ENCODE measurements at regions not wholly inside any gene's neighbourhood (a gene's known extent, or its start where the extent isn't known, plus 50 kb on each side); places are given as distances from the start of the nearest gene placed in this dataset.

DNA sequence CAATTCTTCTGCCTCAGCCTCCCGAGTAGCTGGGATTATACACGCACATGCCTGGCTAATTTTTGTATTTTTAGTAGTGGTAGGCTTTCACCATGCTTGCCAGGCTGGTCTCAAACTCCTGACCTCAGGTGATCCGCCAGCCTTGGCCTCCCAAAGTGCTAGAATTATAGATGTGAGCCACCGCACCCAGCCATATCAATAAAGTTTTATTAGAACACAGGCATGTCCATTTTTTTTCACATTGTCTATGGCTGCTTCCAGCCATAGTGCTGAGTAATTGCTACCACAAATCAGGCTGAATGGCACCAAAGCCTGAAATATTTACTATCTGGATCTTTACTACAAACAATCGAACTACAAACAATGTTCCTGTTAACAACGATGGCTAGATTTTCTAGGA is 114.4 kb upstream of the IRX6 start:
- no peak overlapping the region for H3K4me3 ChIP-seq (ENCODE audit: low read depth, low read length)
- no peak for DNase-seq (ENCODE audit: low read depth)
- TF ChIP-seq, protein P1, sequence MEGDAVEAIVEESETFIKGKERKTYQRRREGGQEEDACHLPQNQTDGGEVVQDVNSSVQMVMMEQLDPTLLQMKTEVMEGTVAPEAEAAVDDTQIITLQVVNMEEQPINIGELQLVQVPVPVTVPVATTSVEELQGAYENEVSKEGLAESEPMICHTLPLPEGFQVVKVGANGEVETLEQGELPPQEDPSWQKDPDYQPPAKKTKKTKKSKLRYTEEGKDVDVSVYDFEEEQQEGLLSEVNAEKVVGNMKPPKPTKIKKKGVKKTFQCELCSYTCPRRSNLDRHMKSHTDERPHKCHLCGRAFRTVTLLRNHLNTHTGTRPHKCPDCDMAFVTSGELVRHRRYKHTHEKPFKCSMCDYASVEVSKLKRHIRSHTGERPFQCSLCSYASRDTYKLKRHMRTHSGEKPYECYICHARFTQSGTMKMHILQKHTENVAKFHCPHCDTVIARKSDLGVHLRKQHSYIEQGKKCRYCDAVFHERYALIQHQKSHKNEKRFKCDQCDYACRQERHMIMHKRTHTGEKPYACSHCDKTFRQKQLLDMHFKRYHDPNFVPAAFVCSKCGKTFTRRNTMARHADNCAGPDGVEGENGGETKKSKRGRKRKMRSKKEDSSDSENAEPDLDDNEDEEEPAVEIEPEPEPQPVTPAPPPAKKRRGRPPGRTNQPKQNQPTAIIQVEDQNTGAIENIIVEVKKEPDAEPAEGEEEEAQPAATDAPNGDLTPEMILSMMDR (IDR thresholded peaks at IDR 0.05; ENCODE audit: insufficient read depth, low read depth, low read length) = no peak

- H3K4me3 ChIP-seq (ENCODE audit: low read depth, low read length) = no peak overlapping the region
- TF ChIP-seq, protein P1 (IDR thresholded peaks at IDR 0.05; ENCODE audit: insufficient read depth, low read depth, low read length) = no peak
- DNase-seq (ENCODE audit: low read depth) = no peak
Measured at GRCh38 chr16:55212791-55213190, 111.2 kb upstream of the IRX6 start.

DNA sequence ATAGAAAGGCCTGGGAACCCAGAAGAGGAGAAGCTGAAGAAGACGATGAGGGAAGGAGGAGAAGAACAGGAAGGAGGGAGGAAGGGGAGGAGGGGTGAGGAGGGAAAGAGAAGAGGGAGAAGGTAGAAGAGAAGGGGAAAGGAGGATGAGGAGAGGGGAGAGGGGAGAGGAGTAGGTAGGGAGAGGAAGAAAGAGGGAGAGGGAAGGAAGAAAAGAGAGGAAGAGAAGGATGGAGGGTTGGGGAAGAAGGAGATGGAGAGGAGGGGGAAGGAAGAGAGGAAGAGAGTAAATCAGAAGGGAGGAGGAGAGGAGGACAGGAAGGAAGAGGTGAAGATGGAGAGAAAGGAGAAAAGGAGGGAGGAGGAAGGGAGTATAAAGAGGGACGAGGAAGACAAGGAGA is 109.6 kb upstream of the IRX6 start:
- TF ChIP-seq, protein P1 (IDR thresholded peaks at IDR 0.05; ENCODE audit: insufficient read depth, low read depth, low read length) = no peak
- no peak for DNase-seq (ENCODE audit: low read depth)
- H3K4me3 ChIP-seq (ENCODE audit: low read depth, low read length) = no peak overlapping the region

DNA sequence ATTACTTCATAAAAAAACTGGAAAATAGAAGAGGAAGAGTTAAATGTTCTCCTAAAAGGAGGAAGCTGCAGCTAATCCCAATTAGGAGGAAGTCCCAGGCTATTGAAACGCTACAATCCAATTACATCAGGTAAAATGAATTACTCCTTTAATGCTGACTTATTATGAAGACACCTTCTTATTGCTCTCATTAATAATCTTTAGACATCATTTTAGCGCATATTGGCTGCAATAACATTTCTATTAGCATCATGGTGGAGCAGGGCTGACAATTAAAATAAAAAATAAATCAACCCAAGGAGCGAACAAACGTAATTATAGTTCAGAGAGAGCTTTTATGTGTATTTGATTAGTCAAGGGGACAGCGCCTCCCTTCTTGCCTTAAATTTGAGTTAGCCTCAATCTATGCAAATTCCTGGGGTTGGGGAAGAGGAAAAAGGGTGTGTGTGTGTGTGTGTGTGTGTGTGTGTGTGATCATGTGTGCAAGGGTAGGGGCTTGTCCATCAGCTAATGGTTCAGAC is 109.0 kb upstream of the IRX6 start:
- DNase-seq (ENCODE audit: low read depth) = no peak
- TF ChIP-seq, protein P1 (IDR thresholded peaks at IDR 0.05; ENCODE audit: insufficient read depth, low read depth, low read length) = no peak
- no peak overlapping the region for H3K4me3 ChIP-seq (ENCODE audit: low read depth, low read length)

DNA sequence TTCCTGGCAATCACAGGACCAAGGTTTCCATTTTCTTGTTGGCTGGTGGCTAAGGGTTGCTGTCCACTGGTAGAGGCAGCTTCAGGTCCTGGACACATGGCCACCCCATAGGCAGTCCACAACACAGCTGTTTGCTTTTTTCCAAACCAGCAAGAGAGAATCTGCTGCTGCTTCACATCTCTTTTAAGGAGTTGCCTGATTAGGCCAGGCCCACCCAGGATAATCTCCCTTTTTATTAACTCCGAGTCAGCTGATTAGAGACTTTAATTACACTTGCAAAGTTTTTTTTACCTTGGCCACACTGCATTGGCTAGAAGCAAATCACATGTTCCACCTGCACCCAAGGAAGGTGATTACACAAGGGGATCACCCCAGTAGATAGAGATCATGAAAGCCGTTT is 106.6 kb upstream of the IRX6 start:
- TF ChIP-seq, protein P1 (IDR thresholded peaks at IDR 0.05; ENCODE audit: insufficient read depth, low read depth, low read length) = no peak
- no peak overlapping the region for H3K4me3 ChIP-seq (ENCODE audit: low read depth, low read length)
- DNase-seq (ENCODE audit: low read depth) = no peak

- DNase-seq (ENCODE audit: low read depth) = no peak
- H3K4me3 ChIP-seq (ENCODE audit: low read depth, low read length) = no peak overlapping the region
- TF ChIP-seq, protein P1 (IDR thresholded peaks at IDR 0.05; ENCODE audit: insufficient read depth, low read depth, low read length) = no peak
Measured at GRCh38 chr16:55221836-55222235, 102.2 kb upstream of the IRX6 start.

DNA sequence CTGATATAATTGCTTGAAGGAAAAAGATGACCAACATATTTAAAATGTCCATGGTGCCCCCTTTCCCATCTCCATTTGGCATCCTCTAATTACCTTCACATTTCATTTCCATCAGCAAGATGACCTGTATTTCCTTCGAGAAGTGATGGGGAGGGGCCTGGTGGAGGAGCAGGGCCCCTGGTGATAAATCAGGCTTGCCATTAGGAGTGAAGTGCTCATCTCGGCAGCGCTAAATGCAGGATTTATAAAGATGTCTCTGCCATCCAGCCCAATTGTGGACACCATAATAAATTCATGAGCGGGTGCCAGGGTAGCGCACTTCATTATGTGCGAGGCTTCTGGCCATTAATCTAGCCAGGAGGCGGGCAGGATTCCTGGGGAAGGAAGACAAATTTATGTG is 101.5 kb upstream of the IRX6 start:
- H3K4me3 ChIP-seq (ENCODE audit: low read depth, low read length) = no peak overlapping the region
- TF ChIP-seq, protein P1 (IDR thresholded peaks at IDR 0.05; ENCODE audit: insufficient read depth, low read depth, low read length) = no peak
- no peak for DNase-seq (ENCODE audit: low read depth)

Data from fibroblast of villous mesenchyme (primary cell).